Body of pancreas (tissue), 4 donors: ENCODE measurements at regions not wholly inside any gene's neighbourhood (a gene's known extent, or its start where the extent isn't known, plus 50 kb on each side); places are given as distances from the start of the nearest gene placed in this dataset.

Source experiments
- ATAC-seq: fragments of 150-250 bp; one replicate; pipeline ENCODE4 v1.9.1; 2016
- DNase-seq, 4 donors: peaks; one replicate each; pipeline ENCODE4 v3.0.0-alpha.2; 2019
- H3K27ac ChIP-seq, 4 donors: fragments of 200-600 bp; sonication (generic); 1 replicate in 3 of 4; 2 replicates in 1 of 4; pipeline versions ENCODE4 v1.5.1 to v1.6.1; 2016 to 2019; ENCODE audit warnings: mild to moderate bottlenecking in 1 of 4, mixed read lengths in 1 of 4, moderate library complexity in 1 of 4
- H3K27me3 ChIP-seq, 2 donors: fragments of 200-600 bp; sonication (generic); one replicate each; pipeline ENCODE4 v1.6.0; 2016; ENCODE audit warnings: mild to moderate bottlenecking in 1 of 2
- H3K36me3 ChIP-seq, 2 donors: fragments of 200-600 bp; sonication (generic); replicated peaks in 1 of 2; 2 replicates each; pipeline ENCODE4 v1.5.1; 2016; ENCODE audit warnings: low read depth in 2 of 2; ENCODE audit not compliant: insufficient read depth in 1 of 2
- H3K4me1 ChIP-seq: fragments of 200-600 bp; sonication (generic); one replicate; pipeline ENCODE4 v1.6.0; 2016
- H3K4me3 ChIP-seq, 2 donors: fragments of 200-600 bp; sonication (generic); 1 replicate in 1 of 2; 2 replicates in 1 of 2; pipeline ENCODE4 v1.5.1; 2016 to 2019
- H3K9me3 ChIP-seq, 3 donors: fragments of 200-600 bp; sonication (generic); 1 replicate in 2 of 3; 2 replicates in 1 of 3; pipeline ENCODE4 v1.5.1; 2016
- POLR2A ChIP-seq, 3 donors: fragments of 450-650 bp; IDR thresholded peaks; one replicate each; pipeline ENCODE4 v1.6.1; 2016; ENCODE audit warnings: antibody characterized with exemption in 3 of 3, mild to moderate bottlenecking in 2 of 3
- WGBS, 2 donors: methylation state at CpG; one replicate each; pipeline ENCODE4 v1.1.5; 2017; 5-methylcytosine and 5-hydroxymethylcytosine counted together
- intact Hi-C: fragments of 100-400 bp; cut with DNase I; formaldehyde crosslinking; loops from one replicate; pipeline ENCODE4 v1.15.1; 2023
- TF ChIP-seq, protein P1 (sequence below), 7 experiments: fragments of 450-650 bp in 4 of 7; fragments of 200-600 bp in 3 of 7; sonication (generic) in 3 of 7; IDR thresholded peaks; one replicate each; pipeline ENCODE4 v1.5.1; 2016 to 2019; ENCODE audit warnings: antibody characterized with exemption in 7 of 7

DNA sequence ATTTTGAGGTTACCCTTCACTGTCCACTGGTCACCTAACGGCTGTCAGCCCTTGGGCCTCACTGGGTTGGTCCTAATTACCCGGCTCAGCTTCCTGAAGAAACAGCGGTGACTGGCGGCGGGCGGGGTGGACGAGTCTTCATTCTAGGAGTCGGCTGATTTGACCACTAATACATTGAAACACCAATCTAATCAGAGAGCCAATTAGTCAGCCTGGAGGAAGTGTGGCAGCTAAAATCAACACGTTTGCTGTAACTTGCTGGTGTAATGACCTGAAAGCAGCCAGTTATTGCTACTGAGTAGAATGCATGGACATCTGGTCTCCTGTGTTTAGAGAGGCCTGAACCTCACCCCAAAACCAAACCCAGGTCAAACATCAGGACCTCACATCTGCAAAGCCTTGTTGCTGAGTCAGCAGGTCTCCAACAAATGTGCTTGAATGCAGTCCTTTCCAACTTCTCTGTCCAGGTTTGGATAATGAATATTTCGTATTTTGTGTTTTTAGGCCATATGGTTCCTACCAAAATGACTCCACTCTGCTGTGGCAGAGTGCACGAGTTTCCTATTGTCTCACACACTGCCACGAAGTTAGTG is 496.4 kb downstream of the BRD1 start:
- no peaks in the 10 kb centered on the region for H3K36me3 ChIP-seq
- DNase-seq (no peak), ATAC-seq (no peak)
- H3K4me1 ChIP-seq = no peaks in the 10 kb centered on the region
- WGBS, 2 donors = 62% methylated on average over 11 to 12 of the region's 12 CpGs
- peaks cover 0 to 4% (median 0%) of the 10 kb centered on the region in 3 donors for H3K9me3 ChIP-seq
- TF ChIP-seq POLR2A (IDR thresholded peaks at IDR 0.05) = no peak
- TF ChIP-seq, protein P1, sequence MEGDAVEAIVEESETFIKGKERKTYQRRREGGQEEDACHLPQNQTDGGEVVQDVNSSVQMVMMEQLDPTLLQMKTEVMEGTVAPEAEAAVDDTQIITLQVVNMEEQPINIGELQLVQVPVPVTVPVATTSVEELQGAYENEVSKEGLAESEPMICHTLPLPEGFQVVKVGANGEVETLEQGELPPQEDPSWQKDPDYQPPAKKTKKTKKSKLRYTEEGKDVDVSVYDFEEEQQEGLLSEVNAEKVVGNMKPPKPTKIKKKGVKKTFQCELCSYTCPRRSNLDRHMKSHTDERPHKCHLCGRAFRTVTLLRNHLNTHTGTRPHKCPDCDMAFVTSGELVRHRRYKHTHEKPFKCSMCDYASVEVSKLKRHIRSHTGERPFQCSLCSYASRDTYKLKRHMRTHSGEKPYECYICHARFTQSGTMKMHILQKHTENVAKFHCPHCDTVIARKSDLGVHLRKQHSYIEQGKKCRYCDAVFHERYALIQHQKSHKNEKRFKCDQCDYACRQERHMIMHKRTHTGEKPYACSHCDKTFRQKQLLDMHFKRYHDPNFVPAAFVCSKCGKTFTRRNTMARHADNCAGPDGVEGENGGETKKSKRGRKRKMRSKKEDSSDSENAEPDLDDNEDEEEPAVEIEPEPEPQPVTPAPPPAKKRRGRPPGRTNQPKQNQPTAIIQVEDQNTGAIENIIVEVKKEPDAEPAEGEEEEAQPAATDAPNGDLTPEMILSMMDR (IDR thresholded peaks at IDR 0.05) = no peak
- H3K27me3 ChIP-seq = no peaks in the 10 kb centered on the region
- H3K4me3 ChIP-seq = no peak overlapping the region
- intact Hi-C loops = no loop called here
- no peak overlapping the region for H3K27ac ChIP-seq

DNA sequence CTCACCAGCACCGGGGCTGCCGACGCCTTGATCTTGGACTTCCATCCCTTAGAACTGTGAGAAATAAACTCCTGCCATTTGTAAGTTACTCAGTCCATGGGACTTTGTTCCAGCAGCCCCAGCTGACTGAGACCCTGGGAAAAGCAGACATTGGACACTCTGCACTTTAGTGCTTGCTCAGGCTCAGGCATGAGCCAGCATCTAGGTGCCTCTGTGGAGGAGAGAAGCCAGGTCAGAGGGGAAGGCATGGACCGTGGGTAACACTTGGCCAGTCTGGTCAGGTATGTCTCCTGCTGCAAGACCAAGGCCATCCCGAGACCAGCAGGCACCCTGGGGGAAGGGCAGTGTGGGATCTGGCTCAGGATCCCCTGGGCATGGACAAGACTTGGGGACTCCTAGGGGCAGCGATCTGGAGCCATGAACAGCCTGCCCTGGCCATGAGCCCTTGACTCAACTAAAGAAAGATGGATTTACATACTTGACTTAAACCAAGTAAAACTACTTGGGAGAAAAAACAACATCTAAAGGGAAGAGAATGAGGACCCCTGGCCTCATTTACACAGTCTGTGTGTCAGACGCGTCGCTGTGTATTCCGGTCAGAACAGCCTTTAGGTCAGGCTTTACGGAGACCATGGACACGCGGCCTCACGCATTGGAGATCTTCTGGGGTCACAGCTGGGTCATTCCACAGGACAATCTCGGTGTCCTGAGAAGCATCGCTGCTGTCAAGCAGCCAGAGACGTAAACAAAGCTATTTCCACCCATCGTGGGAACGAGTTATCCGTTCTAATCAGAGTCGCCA is 497.1 kb downstream of the BRD1 start:
- Histone ChIP-seq H3K9me3 (peaks cover 0 to 4% (median 0%) of the 10 kb centered on the region in 3 donors), H3K27me3 (no peaks in the 10 kb centered on the region), H3K27ac (no peak overlapping the region), H3K36me3 (no peaks in the 10 kb centered on the region), H3K4me1 (no peaks in the 10 kb centered on the region), H3K4me3 (no peak overlapping the region)
- intact Hi-C loops = no loop called here
- ATAC-seq (no peak), DNase-seq (no peak)
- TF ChIP-seq POLR2A (IDR thresholded peaks at IDR 0.05) = no peak
- TF ChIP-seq, protein P1 (IDR thresholded peaks at IDR 0.05) = no peak
- 66 to 67% methylated on average over 18 to 21 of the region's 21 CpGs for WGBS, 2 donors

DNA sequence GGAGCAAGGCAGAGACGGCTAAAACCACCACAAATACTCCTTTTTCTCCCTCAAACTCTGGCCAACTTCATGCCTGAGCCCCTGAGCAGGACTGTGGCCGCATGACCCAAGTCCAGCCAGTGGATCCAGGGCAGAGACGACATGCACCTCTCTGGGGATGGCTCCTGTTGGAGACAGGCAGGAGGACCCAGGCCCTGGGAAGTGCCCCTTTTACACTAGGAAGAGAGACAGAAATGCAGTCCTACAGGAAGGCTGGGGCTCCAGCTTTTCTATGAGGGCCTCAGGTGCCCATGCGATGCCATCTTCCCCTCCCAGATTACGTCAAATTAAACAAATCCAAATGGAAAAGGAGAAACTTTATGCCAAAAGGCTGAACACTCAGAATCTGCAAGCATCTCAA is 498.0 kb downstream of the BRD1 start:
- TF ChIP-seq, protein P1 (IDR thresholded peaks at IDR 0.05) = no peak
- TF ChIP-seq POLR2A (IDR thresholded peaks at IDR 0.05) = no peak
- H3K27me3 ChIP-seq = no peaks in the 10 kb centered on the region
- no peak for DNase-seq

DNA sequence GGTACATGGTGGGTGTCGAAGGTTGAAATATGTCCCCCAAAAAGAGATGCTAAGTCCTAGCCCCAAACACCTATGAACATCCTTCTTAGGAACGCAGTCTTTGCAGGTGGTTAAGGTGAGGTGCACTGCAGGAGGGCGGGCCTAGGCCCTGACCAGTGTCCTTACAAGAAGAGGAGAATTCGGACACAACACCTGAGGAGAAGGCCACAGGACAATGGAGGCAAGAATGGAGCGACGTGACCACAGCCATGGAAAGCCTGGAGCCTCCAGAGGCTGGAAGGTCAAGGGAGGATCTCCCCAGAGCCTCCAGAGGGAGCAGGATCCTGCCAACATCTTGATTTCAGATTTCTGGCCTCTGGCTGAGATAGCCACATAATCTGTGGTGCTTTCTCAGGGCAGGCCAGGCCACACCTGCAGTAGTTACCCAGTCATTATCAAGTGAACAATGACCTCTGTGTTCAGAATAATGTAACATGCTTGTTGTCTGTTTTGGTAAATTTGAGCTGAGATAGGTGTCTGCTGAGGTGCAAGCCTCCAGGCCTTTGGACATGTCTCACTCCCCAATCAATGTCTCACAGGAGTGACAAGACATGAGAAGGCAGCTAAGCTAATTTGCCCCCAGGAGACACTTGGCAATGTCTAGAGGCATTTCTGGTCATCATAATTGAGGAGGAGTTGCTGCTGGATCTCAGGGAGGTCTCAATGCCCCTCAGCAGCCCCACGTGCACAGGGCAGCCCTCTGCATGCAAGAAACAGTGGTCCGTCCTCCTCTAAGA is 498.9 kb downstream of the BRD1 start:
- WGBS, 2 donors = 63 to 70% methylated on average over 8 of the region's 8 CpGs
- Histone ChIP-seq H3K36me3 (no peaks in the 10 kb centered on the region), H3K4me3 (no peak overlapping the region), H3K27me3 (no peaks in the 10 kb centered on the region), H3K27ac (no peak overlapping the region), H3K4me1 (no peaks in the 10 kb centered on the region), H3K9me3 (peaks cover 0 to 4% (median 0%) of the 10 kb centered on the region in 3 donors)
- no peak for DNase-seq
- intact Hi-C loops = no loop called here
- no peak for ATAC-seq
- TF ChIP-seq, protein P1 (IDR thresholded peaks at IDR 0.05) = no peak
- no peak for TF ChIP-seq POLR2A (IDR thresholded peaks at IDR 0.05)

More for the DNA sequence above, 498.0 kb downstream of the BRD1 start:
- no peak for ATAC-seq
- Histone ChIP-seq H3K27ac (no peak overlapping the region), H3K4me1 (no peaks in the 10 kb centered on the region), H3K4me3 (no peak overlapping the region), H3K36me3 (no peaks in the 10 kb centered on the region), H3K9me3 (peaks cover 0 to 4% (median 0%) of the 10 kb centered on the region in 3 donors)
- intact Hi-C loops = no loop called here
- 49 to 68% methylated on average over 3 to 5 of the region's 5 CpGs for WGBS, 2 donors
